ENCODE measurements at regions not wholly inside any gene's neighbourhood (a gene's known extent, or its start where the extent isn't known, plus 50 kb on each side); places are given as distances from the start of the nearest gene placed in this dataset.

DNA sequence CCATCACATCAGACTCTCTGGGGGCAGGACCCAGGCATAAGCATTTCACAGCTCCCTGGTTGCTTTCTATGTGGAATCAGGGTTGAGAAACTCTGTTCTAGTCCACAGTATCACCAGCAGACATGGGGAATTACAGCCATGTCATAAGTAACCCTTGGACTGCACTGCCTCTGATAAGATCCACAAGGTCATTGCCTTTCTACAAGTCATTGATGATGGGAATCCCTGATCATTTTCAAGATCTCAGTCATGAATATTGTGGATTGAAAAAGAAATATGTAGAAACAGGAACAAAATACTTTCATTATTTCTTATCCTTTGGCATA, 304.1 kb downstream of the KLF6 start:
- DNase-seq (ENCODE audit: low read depth): no peak

DNA sequence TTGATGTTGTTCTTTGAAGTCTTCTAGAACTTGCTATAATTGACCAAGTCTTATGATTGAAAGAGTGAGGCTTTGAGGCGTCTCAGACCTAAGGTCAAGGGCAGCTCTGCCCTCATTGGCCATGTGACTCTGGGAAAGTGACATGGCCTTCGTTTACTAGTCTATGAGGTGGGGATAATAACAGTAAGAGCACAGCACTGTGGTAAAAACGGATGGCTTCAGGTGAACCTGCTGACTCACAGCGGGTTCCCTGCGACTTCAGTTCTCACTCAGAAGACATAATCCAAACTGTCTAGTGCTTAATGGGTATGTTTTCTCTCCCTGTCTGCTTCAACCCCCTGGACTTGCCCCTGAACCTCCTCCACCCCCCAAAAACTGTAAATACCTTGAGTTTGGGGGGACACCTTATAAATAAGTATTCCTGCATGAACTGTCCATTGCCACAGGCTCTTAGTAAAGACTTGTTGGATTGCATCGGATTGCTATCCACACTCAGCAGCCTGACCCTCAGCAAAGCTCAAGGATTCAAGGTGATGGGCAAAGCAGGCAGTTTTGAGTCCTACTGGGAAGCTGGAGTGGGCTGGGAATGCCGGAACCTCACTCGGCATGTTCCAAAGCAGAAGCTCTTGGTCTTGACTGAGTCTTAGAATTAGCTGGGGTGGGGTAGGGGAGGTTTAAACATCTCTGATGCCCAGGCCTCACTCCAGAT, 304.6 kb downstream of the KLF6 start:
- no peak for DNase-seq (ENCODE audit: low read depth)

DNA sequence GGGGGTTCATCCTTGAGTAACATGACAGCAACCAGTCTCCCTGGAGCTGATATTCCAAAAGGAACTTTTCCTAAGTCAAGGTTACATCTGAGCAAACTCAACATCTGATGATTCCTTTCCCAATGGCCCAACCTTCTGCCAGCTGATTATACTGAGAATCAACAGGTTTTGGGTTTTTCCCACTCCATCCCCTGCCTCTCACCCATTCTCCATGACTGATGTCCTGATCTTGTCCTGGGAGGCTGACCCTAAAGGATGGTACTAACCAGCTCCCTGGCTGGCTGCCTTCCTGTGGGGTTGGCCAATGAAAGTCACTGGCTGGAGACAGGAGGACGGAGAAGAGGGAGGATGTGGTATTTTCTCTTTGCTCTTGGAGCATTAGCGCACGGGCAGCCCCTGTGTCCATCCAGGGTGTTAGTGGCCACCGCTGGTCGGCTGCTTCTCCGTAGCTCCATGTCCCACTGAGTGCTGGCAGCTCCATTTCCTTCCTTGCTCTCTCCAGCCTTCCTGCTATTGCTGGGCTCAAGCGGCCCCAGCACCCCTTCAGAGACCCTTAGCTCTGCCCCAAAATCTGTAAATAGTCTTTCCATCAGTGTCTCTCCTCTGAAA, 306.2 kb upstream of the PITRM1 start:
- DNase-seq (ENCODE audit: low read depth): no peak

DNA sequence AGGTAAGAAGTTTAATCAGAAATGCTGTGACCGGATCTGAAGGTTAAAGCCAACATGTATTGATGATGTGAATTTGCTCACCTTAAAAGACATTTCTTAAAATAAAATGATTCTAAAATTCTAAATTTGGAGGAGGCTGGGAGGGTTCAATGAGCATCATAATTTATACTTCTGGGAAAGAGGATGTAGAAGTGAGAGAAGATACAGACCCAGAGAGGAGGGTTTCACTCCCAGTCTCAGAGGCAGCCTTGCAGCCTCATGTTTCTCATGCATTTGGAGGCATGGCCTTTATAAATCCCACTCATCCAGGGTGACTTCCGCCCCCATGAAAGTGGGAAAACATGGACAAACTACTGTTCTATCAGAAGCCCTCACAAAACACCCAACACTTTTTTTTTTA, 305.6 kb upstream of the PITRM1 start:
- no peak for DNase-seq (ENCODE audit: low read depth)

DNA sequence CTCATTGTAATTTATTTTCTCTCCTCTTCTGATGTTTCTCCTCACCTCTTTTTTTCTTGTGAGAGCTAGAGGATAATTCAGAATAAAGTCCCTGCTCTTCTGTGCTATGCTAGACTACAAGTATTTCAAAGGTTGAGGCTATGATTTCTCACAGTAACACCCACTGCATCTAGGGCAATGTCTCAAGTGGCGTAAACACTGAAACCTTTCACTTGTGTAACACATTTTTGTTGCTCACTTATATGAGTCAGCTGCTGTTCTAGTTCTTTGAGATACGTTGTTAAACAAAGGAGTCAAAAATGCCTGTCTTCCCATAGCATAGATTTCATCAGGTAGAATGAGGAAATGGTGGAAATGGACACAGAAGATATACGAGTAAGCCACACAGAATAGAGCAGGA, 305.1 kb upstream of the PITRM1 start:
- DNase-seq (ENCODE audit: low read depth): no peak

DNA sequence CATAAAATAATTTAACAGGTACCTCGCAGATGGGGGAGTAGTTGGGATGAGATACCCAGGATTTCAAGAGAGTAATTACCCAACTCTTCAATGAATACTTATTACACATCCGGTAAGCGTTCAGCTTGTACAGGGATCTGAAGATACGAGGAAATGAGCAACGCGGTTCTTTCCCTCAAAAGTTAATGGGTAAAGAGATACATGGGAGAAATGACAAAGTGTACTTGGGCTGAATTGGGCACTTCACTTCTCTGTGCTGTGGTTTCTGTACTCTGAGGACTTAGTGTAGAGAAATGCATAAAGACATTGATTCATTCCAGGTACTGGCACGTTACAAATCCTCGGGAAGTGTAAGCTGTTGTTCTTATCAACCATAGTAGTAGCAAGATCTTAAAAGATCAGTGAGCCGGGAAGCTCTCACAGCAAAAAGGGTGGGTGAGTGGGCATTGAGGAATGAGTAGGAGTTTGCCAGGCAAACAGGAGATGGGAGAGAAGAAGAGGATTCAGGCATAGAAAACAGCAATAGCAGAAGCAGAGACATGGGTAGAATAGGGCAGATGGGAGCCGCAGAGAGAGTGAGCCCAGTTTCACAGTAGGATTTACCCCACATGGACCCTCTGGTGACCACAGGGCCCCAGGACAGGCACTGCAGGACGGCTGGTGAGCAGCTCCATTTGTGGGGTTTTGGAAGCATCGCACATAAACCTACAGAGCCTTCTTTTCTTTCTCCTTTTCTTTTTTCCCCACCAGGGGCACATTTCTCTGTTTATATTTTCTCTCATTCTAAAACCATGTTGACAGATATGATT, 304.3 kb upstream of the PITRM1 start:
- DNase-seq (ENCODE audit: low read depth): no peak

DNA sequence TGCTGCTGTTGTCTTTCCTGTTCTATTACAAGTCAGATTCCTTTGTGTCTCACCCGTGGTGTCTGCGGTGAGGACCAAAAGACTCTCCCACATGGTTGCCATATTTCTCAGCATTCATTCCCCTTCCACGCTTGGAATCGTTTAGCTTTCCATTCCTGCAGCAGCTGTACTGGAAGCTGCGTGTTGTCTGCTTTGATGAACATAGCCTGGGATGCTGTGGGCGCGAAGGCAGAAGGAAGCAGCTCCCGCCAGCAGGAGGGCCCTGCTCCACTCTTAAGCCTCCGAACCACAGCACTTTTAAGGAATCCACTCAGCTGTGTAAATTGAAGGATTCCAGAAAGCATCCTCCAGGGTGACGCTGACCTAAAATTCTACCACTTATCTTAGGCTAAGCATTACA, 303.6 kb upstream of the PITRM1 start:
- DNase-seq (ENCODE audit: low read depth): peak; percentile 68

DNA sequence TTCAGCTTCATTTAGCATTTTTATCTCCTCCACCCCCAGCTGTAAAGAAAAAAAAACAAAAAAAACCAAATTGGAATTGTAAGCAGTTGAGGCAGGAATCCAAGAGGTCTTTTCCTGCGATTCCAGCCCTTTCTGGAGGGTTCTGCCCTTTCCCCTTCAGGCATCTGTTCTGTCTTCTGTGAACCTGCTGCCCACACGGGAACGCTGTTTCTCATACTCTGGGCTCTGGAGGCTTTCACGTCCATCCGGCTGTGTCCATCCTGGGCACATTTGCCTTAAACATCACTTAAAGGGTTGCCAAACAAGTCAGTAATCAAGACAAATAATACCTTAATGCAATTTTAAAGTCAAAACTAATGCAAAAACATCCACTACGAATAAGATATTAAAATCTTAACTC, 302.8 kb upstream of the PITRM1 start:
- DNase-seq (ENCODE audit: low read depth): no peak

DNA sequence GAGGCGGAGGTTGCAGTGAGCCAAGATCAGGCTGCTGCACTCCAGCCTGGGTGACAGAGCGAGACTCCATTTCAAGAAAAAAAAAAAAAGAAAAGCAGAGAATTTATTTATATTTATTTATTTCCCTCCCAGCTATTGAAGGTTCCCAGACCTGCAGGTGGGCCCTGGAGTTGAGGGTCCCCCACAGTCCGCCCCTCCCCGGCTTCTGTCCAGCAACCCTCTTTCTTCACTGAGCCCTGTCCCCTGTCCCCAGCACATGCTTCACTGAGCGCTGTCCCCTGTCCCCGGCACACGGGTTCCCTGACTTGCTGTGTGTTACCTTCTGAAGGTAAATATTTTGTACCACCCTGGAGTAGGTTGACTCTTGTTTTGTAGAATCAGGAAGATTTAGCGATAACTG, 301.7 kb upstream of the PITRM1 start:
- DNase-seq (ENCODE audit: low read depth): no peak

DNA sequence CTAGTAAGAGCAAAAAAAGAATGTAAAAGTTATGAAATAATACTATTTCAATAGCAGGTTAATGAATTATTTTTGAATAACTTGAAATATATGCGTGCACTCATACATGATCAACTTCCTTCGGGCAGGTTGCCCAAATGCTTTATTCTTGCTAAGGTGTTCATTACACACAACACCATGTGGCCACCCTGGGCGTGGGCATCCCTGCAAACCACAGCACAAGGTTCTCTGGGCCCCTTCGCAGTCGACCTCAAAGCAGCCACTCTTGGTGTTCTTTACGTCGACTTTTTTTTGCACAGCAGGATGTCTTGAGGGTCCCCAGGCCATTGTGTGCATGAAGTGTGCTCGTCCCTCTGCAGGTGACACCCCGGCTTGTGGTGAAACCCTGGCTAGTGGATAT, 300.7 kb upstream of the PITRM1 start:
- DNase-seq (ENCODE audit: low read depth): no peak

DNA sequence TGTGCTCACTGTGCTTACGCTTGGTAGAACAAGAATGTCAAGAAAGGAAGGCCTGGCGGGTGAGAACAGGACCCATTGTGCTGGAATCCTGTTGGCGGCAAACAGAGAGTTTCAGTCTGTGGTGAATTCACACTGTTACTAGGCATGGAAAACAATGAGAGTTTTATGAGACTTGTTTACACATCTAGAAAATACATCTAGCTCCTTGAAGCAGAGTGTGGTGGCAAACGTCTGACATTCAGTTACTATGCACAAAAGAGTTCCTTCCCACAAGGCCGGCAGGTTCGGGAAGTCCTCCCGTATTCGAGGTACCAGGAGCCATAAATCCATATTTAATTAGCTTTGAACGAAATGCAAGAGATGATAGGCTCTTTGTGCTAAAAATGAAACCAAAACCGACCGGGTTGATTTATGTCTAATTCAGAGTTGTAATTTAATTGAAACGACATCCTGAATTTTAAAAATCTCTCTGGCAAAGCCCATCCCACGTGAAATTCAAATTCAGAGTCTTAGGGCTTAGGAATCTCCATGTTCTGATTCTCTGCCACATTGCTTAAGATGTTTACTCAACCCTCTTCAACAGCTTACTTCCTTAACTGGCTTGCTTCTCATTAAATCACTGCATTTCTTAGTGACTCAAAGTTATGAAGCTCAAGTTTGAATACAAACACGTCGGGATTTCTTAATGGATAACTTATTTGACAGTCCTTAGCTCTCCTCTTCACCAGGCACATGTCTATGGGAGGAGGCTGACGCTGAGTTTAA, 299.9 kb upstream of the PITRM1 start:
- DNase-seq (ENCODE audit: low read depth): peak; percentile 84

DNA sequence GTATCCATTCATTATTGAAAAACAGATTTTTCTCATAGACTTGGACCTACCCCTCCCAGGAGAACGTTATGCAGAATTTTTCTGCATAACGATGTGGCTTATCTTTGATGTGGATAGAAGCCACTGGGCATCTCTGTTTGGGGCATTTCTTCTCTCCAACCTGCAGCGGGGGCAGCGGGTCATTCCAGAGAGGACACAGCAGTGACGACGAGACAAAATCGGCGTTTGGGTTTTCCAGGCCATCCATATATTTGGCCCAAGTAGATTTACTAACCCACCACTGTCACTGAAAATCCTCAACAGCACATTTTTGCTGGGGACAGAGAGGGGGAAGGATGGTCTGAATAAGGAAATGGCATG, 299.3 kb upstream of the PITRM1 start:
- no peak for DNase-seq (ENCODE audit: low read depth)

DNA sequence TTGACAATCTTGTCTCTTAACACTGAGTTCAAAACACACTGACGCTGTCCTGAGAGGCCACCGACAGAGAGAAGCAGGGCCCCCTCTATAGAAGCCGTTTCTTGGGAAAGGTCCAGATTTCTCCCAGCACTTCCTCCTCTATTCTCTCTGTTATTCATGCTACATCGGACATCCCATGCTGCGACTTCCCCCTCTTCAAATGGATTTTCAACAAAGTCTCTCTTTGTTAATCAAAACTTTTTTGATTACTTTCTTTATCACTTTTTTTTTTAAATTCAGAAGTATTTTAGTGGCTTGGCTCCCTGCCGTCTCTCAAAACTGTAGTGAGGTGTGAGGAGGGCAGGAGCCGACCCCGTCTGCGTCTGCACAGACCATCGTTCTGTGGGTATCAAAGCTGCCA, 298.9 kb upstream of the PITRM1 start:
- DNase-seq (ENCODE audit: low read depth): no peak

DNA sequence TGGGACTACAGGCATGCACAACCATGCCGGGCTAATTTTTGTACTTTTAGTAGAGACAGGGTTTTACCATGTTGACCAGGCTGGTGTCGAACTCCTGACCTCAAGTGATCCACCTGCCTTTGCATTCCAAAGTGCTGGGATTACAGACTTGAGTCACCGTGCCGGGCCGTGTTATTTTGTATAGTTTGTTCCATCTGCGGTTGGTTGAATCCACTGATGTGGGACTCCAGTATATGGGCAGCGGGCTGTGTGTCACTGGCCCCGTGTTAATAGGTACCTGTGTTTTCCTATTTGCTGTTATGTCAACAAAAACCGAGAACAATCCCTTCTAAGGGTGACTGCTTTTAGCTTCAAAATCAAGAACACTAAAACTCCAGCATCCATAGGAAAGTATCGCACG, 297.6 kb upstream of the PITRM1 start:
- DNase-seq (ENCODE audit: low read depth): no peak

DNA sequence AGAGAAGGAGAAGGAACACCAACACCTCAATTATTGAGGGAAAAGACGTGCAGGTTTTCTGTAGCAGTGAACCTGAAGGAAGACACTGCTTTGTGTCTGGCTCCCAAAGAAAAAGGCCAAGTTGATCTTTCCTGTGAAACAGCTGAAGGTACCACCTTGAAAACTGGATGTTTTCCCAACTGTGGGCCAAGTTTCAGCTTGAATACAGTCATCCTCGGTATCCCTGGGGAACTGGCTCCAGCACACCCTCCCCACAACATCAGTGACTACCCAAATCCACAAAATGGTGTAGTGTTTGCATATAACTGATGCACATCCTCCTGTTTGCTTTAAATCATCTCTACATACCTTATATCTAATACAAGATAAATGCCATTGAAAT, 297.0 kb upstream of the PITRM1 start:
- no peak for DNase-seq (ENCODE audit: low read depth)

DNA sequence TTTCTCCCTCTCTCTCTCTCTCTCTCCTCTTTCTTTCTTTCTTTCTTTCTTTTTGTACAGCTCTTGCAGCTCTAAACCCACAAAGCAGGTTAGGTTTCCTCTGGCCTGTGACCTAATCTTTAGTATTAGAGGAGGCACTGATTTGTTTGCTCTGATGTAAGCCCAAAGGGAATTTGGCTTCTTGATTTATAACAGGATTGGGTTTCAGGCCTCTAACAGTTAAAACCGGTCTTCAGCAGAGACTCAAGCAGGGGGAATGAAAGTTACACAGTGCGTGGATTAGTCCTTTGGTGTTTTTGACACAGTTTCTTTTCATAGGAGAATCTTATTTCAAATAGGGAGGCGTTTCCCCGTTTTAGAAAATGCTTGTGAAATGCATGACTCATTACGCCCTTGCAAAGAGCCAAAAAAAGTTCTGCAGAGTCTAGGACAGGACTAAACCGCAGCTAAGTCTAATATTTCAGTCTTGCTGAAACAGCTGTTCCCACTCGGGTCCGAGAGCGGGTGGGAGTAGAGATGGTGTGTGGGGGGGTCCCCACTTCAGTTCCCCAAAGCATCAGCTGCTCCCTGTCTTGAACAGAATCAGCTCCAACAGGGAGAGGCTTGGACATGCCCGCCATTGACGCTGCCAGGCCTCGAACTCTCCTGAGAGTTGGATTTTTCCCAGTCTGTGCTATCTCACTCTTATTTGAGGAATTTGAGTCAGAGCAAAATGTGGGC, 296.5 kb upstream of the PITRM1 start:
- DNase-seq (ENCODE audit: low read depth): peak; percentile 94

DNA sequence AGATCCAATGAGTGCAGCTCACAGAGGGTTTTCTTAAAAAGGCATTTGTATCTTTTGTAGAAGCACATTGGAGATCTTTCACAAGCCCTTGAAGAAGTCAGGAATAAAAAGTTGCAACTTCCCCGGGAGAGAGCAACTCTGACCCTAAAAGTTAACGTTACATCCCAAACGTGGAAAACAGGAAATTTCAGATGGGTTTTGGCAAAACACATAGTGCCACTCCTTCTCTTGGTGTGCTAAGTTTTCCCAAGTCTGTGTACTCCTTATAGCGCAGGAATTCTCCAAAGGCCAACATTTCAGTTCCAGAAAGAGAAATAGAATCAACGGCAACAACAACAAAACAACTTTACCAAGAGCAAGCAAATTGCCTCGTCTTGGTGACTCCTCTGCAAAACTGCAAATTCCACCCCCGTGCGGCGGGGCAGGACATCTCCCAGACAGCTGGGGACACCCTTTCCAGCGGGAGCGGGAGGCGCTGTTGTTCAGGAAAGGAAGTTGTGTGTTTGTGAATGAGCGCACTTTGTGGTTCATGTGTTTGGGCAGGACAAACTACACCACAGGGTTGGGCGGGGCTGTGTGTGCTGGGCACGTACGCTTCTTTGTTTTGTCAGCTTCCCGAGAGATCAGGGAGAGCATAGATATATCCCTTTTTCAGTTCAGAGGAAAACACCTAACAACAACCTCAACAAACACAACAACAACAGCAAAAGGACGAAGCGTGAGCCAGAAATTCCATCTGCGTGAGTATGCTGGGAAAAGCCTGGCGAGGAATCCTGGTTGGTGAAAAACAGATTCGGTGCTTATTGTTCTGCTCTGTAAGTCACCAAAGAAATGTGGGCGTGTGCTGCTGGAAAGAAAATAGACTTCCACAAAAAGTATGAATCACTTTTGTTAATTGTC, 294.7 kb upstream of the PITRM1 start:
- DNase-seq (ENCODE audit: low read depth): peak; percentile 100

DNA sequence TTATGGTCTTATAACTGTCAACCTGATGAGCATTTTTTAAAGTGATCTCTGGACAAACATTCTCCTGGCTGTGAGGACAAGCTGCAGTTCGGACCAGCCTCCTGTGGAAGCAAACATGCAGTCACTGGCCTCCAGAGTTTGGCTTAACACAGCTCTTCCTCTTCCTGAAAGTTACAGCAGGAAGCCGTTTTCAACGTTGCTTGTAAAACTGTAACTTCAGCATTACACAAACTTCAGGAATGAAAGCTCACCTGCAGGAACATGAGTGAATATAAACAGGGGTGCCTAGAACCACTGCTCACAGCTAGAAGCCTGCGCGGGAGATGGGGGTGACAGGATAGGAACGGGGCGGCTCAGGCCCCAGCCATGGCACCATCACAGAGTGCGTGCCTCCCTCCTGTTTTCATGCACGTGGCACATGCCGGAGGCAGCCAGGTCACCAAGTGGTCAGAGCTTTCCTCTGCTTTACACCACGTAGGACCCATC, 292.9 kb upstream of the PITRM1 start:
- no peak for DNase-seq (ENCODE audit: low read depth)

DNA sequence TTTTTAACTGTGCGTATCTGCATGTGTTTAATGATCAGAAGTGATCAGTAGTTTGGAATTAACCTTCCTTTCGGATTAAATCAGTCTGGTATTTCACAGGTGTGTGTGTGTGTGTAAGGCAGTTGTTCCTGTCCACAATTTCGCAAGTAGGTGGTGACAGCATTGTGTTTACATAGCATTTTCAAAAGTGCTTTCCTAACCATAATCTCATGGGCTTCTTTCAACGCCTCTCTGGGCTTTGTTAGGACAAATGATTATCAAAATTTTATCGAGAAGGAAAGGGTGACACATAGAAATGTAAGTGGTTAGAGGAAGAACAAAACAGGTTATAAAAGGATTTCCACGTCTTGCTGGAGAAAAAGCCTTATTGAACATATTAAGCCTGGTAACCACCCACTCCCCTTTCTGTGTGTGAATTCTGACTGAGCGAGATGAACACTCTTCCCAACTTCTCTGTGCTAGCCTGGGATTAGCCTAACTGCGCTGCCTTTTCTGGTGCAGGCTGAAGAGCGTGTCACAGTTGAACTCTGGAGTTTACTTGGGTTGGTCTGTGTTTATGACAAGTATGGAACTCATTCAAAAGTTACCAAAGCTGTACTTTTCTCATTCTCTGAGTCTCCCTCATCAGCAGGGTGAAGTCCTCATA, 292.3 kb upstream of the PITRM1 start:
- DNase-seq (ENCODE audit: low read depth): no peak

DNA sequence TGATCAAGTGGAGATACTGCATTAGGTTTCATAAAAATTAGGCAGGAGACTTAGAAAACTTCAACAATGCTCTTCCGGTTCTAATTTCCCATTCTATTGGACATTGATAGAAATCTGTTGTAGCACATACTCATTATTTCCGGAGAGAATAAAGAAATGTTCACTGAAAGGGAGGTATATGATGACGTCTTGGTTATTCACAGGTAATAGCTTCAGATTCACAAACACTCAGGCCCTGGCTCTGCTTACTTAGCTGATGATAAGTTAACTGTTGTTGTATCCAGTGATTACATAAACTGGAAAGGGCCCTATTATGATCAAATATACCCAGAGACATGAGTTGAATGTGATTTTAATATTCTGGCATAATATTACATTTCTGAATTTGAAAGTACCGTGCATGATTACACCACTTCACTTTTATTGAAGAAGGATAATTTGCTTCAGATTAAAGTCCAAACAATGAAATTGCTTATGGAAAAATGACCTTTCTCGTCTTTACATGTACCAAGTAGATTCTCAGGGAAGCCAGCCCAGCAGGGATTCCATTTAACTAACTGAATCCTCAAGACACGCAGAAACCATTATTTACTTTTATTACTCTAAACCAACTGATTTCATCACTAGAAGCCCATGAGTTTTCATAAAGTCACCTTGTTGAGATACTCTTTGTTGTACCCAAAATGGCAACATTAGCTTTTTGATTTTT, 288.0 kb upstream of the PITRM1 start:
- DNase-seq (ENCODE audit: low read depth): no peak
